DMS114 treated with DMSO at 0.1 percent for 48 hours (cell line): ENCODE measurements at regions not wholly inside any gene's neighbourhood (a gene's known extent, or its start where the extent isn't known, plus 50 kb on each side); places are given as distances from the start of the nearest gene placed in this dataset.
"Not testable (repeated sequence)": the region's sequence is repeated elsewhere in the genome, so short reads cannot be mapped to it uniquely, and the experiment has no call there.

ENCODE experiments used
- DNase-seq: peaks from one replicate; lab custom pipeline; 2025; ENCODE audit not compliant: unreplicated experiment; lab: John Stamatoyannopoulos, UW

- no peak for DNase-seq
Measured at GRCh38 chr6:112639391-112639831, 292.3 kb downstream of the RFPL4B start.

DNA sequence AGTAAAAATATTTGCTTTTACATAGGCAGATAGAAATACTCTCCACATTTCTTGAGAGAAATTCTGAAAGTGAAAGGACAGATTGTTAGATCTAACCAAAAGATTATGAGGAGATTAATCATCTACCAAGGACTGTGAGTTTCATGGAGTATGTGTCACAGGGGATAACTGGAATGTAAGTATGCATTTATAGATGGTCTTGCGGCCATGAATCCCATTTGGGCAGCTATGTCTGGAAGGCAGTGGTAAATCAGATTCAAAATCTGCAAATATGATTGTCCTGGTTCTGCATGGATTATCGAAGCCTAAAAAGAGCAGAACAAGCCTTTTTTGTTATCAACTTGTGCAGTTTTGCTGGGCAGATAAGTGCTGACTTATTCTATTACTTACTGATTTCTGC is 293.8 kb downstream of the RFPL4B start:
- DNase-seq = no peak

DNA sequence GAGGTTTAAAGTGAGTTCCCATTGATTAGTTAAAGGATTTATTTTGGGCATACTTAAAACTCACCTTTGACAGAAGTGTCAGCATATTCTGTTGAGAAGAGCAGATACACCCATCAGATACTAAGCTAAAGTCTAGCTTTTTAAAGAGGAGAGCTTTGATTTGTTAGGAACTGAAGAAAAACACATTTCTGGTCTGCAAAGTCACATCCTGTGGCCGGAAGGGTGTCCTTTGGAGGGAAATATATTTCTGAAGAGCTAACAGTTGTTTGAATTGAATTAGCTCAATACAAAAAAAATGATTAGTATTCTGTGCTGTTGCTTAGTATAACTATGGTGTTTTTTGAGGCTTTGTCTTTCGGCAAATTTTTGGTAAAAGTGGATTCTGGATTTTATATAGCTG is 302.7 kb downstream of the RFPL4B start:
- DNase-seq = no peak

DNA sequence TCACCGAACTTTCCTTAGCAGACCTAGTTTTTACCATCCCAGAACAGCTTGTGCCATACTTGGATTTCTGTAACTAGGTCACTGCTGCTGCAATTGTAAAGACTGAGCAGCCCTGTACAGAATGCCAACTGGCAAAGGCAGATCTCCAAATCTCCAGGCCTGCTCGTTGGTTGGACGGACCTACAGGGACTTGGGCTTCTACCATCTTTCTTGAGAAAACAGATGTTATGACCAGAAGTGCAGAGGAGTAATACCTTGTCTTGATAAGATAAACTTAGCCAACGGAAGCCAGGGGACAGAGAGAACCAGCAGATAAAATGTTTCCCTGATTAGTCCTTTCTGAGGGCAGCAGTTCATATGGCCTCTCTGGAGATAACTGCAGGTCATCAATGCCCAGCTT is 304.1 kb downstream of the RFPL4B start:
- no peak for DNase-seq

DNA sequence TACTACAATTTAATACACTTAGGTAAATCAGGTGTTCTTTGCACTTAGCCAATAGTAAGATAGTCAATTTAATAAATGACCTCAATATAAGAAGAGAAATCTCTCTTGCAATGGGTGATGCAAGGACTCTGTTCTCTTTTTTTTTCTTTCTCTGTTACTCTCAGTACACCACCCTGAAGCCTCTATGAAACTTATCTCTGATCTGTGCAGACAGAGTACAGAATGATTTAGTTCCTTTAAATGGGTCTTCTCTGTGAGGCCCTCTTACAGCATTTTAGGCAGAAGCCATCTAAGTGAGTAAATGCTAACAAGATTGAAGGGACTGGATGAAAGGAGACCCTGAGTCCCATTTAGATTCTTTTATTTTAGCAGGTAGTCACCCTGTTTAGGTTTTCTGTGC is 312.8 kb downstream of the RFPL4B start:
- DNase-seq = no peak

DNA sequence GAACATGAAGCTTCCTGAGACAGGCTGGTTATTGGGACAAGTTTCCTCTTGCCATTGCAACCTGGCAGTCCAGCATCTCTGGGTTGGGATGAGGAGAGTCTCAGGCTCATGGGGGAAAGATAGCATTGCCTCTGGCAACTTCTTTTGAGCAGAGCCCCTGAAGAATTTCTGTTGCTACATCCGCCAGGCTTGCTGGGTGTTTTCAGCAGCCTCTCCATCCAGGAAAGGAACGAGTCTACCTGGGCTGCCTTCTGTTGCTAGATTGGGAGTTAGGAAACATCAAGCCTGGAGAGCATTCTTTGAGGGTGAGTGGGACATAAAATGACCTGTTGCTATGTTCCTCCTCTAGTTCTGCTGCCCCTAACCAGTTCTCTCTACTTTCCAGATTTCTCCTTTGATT is 313.5 kb downstream of the RFPL4B start:
- DNase-seq = no peak

DNA sequence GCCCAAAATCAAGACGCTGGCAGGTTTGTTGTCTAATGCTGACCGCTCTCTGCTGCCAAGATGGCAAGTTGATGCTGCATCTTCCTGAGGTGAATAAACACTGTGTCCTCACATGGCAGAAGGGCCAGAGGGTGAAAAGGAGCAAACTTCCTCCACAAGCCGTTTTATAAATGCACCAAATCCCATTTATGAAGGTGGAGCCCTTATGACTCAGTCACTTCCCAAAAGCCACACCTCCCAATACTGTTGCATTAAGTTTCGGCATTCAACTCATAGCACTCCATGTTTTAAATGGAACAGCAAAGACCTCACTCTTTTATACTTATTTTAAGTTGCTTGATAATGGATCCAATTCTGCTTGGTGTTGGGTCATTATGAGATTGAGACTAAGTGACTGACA is 316.6 kb downstream of the RFPL4B start:
- DNase-seq = no peak

DNA sequence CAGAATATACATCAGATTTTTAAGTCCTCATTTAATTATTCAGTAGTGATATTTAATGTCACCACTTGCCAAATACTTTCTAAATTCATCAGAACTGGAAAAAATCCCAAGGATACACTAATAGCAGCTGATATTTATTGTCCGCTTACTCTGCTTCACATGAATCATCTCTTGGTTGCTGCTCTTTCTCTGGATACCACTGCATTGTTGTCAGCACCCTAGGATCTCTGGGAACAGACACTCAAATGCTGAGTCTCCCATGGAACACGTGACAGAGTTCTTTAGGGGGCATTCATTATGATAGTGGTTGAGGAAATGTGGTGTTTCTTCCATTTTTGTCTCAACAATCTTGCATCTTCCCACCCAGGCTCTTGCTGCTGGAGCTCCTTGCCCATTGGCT is 318.0 kb downstream of the RFPL4B start:
- no peak for DNase-seq

DNA sequence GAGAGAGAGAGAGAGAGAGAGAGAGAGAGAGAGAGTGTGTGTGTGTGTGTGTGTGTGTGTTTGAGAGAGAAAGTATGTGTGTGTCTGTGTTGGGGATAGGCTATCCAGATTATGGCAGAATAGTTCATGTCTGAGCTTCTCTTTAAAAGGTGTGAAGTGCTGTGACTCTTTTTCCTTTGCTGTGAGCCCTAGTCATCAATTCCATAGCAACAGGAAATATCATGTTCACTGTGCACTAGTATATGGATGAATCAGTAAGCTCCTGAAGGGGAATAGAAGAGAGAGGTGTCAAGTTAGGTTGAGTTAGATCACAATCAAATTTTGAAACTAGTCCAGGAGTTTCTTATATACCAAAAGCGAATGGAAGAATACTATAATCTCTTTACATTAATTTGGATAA is 318.7 kb downstream of the RFPL4B start:
- DNase-seq = no peak

GRCh38 chr6:112667427-112667826 is 320.3 kb downstream of the RFPL4B start:
- DNase-seq = no peak

DNA sequence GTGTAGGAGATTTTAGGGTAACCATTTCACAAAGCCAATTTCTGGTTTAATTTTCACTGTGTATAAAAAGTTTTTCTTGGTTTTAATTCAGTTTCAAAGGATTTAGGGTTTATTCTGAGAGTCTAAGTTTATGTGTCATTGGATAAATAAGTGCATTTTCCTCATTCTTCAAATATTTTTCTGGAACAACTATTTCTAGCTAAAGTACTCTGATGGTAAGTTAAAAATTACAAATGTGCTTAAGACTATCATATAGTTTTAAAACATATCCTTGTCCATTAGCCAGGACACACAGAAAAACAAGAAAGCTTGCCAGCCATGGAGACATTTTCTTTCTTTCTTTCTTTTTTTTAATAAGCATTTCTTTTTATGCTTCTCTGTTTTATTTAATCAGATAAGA is 333.0 kb downstream of the RFPL4B start:
- no peak for DNase-seq

DNA sequence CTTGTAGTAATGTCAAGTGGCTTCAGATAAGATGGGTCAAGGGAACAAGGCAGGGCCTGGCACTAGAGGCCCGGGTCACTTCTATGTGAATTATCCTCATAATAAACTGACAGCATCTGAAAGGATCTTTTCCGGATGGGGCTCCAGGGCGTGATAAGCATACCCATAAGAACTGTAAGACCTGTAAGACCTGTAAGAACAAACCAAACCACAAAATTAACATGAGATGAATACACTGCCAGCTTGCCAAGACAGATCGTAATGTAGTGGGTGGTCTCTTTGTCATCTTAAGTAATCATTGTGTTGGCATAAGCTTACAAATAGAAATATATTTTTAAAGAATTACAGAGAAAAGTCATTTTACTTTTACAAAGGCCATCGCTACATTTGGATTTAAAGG is 334.9 kb downstream of the RFPL4B start:
- no peak for DNase-seq

- no peak for DNase-seq
Measured at GRCh38 chr6:112683106-112683505, 336.0 kb downstream of the RFPL4B start.

- no peak for DNase-seq
Measured at GRCh38 chr6:112683926-112684325, 336.8 kb downstream of the RFPL4B start.

- not testable (repeated sequence) for DNase-seq
Measured at GRCh38 chr6:112685521-112686220, 338.5 kb downstream of the RFPL4B start.

DNA sequence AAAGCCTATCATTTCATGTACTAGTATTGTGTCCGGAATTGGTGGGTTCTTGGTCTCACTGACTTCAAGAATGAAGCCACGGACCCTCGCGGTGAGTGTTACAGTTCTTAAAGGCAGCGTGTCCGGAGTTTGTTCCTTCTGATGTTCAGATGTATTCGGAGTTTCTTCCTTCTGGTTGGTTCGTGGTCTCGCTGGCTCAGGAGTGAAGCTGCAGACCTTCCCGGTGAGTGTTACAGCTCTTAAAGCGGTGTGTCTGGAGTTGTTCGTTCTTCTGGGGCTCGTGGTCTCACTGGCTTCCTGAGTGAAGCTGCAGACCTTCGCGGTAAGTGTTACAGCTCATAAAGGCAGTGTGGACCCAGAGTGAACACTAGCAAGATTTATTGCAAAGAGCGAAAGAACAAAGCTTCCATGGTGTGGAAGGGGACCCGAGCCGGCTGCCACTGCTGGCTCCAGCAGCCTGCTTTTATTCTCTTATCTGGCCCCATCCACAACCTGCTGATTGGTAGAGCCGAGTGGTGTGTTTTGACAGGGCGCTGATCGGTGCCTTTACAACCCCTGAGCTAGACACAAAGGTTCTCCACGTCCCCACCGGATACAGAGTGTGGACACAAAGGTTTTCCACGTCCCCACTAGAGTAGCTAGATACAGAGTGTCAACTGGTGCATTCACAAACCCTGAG is 341.5 kb downstream of the RFPL4B start:
- not testable (repeated sequence) for DNase-seq

GRCh38 chr6:112689183-112689858 is 342.2 kb downstream of the RFPL4B start:
- not testable (repeated sequence) for DNase-seq

- no peak for DNase-seq
Measured at GRCh38 chr6:112690497-112691202, 343.5 kb downstream of the RFPL4B start.

DNA sequence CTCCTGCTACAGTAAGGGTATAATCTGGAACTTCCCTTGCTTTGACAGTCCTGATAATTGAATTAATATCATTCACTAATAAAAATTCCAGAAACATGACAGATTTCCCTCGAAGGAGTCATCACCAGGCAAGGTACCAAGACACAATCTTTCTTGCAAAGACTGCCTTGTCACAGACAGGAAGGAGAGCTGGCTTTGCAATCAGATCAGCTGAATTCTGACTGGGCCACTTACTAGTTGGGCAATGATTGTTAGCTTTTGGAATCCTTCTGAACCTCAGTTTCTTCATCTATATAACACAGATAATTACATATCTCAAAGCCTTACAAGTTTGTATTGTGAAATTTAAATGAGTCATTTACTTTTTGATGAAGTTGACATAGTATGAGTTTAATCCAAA is 344.2 kb downstream of the RFPL4B start:
- no peak for DNase-seq

GRCh38 chr6:112695001-112695400 is 347.9 kb downstream of the RFPL4B start:
- DNase-seq = no peak

DNA sequence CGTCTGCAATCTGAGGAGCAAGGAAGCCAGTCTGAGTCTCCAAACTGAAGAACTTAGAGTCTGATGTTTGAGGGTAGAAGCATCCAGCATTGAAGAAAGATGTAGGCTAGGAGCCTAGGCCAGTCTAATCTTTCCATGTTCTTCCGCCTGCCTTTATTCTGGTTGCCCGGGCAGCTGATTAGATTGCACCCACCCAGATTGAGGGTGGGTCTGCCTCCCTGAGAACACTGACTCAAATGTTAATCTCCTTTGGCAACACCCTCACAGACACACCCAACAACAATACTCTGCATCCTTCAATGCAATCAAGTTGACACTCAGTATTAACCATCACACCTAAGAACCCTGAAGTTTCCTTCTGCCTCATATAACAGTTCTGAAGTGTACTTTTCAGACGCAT is 350.1 kb downstream of the RFPL4B start:
- no peak for DNase-seq

GRCh38 chr6:112701201-112701600 is 354.1 kb downstream of the RFPL4B start:
- no peak for DNase-seq
